Stimulated activated CD8-positive, alpha-beta memory T cell treated with anti-CD3 and anti-CD28 coated beads, Interleukin-7, amount 100 ng/mL, for 48 hours (primary cell): ENCODE measurements at regions not wholly inside any gene's neighbourhood (a gene's known extent, or its start where the extent isn't known, plus 50 kb on each side); places are given as distances from the start of the nearest gene placed in this dataset.
"Not testable (repeated sequence)": the region's sequence is repeated elsewhere in the genome, so short reads cannot be mapped to it uniquely, and the experiment has no call there.

ENCODE experiments used
- DNase-seq, 2 donors: peaks; one replicate each; pipeline ENCODE4 v3.0.0-alpha.2; 2020; ENCODE audit warnings: low read depth in 1 of 2; ENCODE audit errors: extremely low read depth in 1 of 2

- no peak for DNase-seq
Observed at GRCh38 chr4:160284516-160284915, 1181.6 kb downstream of the RAPGEF2 start.

DNA sequence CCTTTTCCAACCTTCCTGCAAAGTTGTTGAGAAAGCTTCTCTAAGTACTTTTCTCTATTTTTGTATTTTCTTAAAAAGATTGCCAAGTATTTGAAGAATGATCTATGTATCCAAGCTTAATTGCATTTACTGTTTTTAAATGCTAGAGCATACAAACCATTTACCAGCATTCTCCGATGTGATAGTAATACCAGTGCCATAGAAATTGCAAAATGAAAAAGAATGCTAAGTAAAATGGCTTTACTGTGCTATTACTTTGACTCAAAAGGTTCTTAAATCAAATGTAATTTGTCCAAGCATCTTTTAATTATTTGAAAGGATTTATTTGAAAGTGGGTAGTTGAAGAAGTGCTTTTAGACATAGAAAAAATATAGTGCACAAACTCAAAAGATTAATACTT is 1183.2 kb downstream of the RAPGEF2 start:
- DNase-seq, result no peak

DNA sequence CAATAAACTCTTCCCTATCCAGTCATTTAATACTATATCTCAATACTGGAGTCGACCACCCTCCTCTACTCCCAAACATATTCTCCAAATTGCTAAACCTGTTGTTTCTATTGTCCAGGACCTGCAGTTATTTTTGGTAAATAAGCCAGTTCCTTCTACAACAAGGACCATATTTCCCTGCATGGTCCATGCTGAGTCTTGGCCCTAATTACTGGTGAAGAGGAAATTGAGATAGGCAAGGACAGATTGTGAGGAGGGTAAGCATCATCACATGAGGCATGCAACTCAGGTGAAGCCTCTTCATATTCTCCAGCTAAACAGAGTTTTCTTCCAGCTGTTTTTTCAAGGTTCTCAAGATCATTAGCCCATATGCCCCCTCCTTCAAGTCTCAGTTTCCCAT is 1193.6 kb downstream of the RAPGEF2 start:
- DNase-seq, result no peak

DNA sequence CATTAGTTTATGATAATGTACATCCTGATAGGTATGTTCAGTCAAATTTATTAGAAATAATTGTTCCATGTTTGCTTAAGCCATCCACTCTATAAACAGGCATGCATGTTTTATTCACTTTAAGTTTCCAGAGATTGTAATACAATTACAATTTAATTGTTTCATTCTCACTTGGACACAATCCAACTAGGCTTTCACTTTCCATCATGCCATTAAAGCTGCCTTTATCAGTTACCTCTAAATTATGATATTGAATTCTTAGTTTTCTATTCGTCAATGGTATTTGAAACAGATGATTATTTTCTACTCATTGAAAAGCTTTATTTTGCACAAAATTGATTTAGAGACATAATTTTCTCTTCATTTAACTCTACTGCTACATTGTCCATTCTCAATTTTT is 1196.3 kb downstream of the RAPGEF2 start:
- no peak for DNase-seq

- no peak for DNase-seq
Observed at GRCh38 chr4:160299608-160300007, 1196.7 kb downstream of the RAPGEF2 start.

GRCh38 chr4:160316036-160316435 is 1213.2 kb downstream of the RAPGEF2 start:
- DNase-seq, result no peak

DNA sequence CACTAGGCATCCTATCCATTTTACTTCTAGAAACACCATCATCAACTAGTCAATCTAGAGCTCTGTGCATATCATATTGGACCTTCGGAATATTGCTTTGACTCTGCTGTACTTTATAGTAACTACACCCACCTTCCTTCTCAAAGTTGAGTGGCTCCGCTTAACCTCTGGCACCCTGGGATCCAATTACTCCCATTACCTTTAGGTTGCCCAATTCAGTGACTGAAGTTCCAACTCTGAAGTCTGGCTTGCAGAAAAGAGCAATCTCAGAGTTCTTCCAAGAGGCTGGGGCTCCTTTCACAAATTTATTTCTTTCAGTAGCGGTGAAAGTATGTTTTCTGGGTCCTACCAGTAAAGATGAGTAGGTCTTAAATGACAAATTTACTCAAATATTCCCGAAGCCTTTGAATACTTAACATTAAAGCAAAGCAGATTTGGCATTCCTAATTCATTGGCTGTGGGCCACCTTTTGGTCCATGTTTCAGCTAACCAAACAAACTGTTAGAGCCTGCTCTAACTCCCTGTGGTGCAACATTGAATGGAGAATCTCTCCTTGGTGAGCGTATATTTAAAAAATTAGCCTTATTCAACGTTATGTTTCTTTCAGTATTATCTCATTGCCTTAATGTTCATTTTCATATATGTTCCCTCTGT is 1215.8 kb downstream of the RAPGEF2 start:
- no peak for DNase-seq

DNA sequence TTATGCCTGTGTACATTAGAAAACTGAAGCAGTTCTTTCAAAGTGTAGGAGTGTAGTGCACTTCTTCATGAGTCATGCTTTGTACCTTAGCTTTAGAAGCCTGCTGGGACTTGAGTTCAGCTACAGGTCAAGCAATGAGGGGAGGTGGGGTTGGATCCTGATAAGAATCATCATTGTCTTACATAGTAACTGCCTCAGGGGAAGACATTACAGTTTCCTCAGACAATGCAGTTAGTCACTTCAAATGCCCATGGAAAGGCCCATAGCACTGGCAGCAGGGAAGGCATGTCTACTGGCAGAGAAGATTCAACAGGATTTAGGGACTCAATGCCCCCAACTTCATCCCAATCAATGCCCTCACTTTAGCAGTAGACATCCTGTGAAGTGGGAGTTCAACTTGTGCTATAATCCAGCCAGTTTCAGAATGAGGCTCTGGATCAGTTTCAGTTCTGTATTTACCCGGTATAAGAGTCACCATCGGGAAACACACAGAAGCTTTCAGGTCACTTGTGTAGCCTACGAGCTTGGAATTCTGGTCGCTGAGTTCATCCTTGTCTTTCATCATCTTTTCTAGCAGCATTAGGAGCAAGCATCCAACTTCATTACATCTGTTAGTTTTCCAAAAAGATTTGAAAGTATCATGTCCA is 1216.5 kb downstream of the RAPGEF2 start:
- DNase-seq, result no peak

DNA sequence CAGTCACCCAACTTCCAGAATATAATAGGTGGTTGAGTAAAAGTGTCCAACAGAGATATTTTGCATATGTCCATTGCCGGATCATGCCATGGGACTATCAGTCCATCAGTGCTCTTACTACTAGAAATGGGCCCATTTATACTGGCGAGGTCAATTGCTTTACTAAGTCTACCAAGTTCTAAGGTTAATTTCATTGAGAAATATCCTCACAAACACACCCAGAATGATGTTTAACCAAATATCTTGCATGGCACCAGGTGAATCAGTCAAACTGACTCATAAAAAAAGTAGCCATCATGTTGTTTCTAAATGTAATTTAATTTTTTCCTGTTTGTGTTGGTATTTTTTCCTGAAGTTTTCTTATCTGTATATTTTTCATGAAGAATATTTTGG is 1217.0 kb downstream of the RAPGEF2 start:
- no peak for DNase-seq

- no peak for DNase-seq
Observed at GRCh38 chr4:160326110-160326509, 1223.2 kb downstream of the RAPGEF2 start.

DNA sequence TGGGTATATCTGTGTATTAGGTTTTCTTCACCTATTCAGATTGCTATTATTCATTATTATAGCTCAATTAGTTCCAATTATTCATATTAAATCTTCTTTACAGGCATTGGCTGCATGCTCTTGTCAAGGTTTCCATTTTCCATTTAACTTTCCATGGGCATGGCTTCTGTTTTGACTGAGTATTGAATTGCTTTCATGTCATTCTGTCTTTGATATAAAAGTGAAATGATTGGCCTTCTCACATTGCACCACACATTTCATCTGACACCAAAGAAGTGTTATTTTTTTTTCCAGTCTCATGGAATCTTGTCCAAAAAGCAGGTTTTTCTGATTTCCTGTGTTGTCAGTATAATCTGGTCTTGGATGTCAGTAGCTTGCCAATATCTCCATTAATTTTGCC is 1244.3 kb downstream of the RAPGEF2 start:
- no peak for DNase-seq

DNA sequence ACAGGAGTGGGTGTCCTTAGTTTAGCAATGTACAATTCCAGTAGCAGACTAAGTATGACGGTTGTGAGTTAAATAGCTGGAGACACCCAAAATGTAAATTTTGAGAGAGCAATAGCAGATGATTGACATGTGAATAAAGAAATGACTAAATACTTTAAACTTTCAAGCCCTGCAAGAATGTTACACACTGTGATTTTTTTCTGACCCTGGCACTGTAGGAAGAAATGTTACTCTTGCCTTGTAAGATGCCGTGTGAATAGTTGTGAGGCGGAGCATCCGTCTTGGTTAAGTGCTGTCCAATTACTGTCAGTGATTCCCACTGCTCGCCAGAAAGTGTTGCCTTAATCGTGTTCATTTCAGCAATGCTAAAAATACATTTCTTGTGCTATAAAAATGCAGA is 1248.1 kb downstream of the RAPGEF2 start:
- DNase-seq, result no peak

- no peak for DNase-seq
Observed at GRCh38 chr4:160352637-160353036, 1249.8 kb downstream of the RAPGEF2 start.

DNA sequence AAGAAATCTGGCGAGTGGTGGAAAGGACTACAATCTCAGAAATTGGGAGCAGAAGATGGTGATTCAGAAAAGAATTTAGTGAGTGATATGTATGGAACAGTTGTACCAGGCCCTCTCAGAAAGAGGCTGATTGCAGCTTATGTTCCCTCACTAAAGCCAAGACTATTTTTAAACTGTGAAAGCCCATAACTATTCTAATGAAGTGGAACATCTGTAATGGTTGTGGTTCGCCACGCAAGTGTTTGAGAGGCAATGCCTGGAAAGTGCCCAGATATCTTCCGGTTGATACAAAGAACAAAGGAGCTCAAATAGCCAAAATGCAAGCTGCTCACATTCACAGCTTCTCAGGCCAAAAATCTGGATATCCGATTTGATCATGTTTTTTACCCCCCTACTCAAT is 1250.7 kb downstream of the RAPGEF2 start:
- no peak for DNase-seq

GRCh38 chr4:160362478-160362877 is 1259.6 kb downstream of the RAPGEF2 start:
- no peak for DNase-seq

- DNase-seq, result no peak
Observed at GRCh38 chr4:160364217-160364616, 1261.3 kb downstream of the RAPGEF2 start.

DNA sequence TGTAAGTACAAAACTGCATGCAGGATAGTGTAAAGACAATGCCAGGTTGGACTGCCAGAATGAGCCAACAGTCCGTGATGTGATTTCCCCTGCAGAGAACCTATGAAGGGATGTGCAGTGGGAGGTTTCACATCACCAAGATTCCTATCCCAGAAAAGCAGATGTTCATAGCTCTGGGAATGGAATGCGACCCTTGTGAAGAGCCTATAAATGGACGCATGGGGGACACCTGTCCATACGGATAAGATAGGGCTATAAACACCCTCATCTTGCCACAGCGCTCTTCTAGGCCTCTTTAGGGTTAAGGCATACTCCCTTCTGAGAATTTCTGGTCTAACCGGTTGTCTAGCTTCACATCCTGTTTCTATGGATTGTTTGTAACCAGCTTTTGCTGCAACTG is 1261.8 kb downstream of the RAPGEF2 start:
- DNase-seq, result not testable (repeated sequence)

GRCh38 chr4:160365383-160365782 is 1262.5 kb downstream of the RAPGEF2 start:
- not testable (repeated sequence) for DNase-seq

GRCh38 chr4:160370046-160370445 is 1267.2 kb downstream of the RAPGEF2 start:
- DNase-seq, result no peak

DNA sequence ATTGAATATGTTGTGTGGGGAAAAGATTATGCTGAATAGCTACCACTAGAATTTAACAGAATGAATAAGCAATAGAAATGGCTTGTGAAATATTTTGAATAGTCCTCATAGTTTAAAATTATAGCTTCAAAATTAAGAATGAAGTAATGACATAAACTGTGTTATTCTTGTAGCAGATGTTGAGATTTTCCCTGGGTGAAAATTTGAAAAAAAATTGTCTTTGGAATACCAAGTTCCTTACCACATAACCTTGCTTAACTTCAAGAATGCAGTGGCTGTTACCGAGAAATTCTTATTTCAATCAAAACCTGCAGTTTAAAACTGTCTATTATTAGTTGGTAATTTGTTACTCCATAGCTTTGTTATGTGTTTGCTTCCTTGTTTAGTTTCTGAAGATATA is 1268.6 kb downstream of the RAPGEF2 start:
- no peak for DNase-seq

GRCh38 chr4:160372390-160372789 is 1269.5 kb downstream of the RAPGEF2 start:
- DNase-seq, result no peak

DNA sequence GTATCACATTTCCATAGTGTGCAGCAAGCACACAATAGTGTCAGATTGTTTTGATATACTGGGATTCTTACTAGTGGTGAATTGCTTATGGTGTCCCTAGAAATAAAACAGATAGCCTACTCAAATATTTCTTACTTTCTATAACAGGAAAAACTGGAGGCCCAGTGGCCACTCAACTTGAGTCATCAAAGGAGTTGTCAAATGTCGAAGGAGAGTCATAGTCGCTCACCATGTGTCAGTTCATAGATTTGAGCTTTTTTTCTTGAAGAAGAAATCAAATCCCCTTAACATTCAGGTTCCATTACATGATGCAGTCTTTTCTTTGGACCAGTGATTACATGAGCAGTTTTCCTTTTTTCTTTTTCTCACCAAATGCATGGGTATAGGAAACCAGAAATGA is 1271.0 kb downstream of the RAPGEF2 start:
- DNase-seq, result no peak
